Hepatocyte (in vitro differentiated cells): ENCODE measurements at regions not wholly inside any gene's neighbourhood (a gene's known extent, or its start where the extent isn't known, plus 50 kb on each side); places are given as distances from the start of the nearest gene placed in this dataset.

Experiments
- CTCF ChIP-seq: fragments of 200-600 bp; sonication (generic); IDR thresholded peaks from 2 replicates; pipeline ENCODE4 v1.5.1; 2016; ENCODE audit warnings: antibody characterized with exemption, mild to moderate bottlenecking; ENCODE audit not compliant: poor library complexity
- EZH2 ChIP-seq: fragments of 200-600 bp; sonication (generic); IDR thresholded peaks from 2 replicates; pipeline ENCODE4 v1.6.1; 2016; ENCODE audit warnings: antibody characterized with exemption, mild to moderate bottlenecking, borderline replicate concordance

- TF ChIP-seq CTCF: no peak
- TF ChIP-seq EZH2: no peak
Observed at GRCh38 chr15:36008719-36009118, 462.8 kb upstream of the DPH6 start.
